GM18907 (cell line): ENCODE measurements at regions not wholly inside any gene's neighbourhood (a gene's known extent, or its start where the extent isn't known, plus 50 kb on each side); places are given as distances from the start of the nearest gene placed in this dataset.
"Not testable (repeated sequence)": the region's sequence is repeated elsewhere in the genome, so short reads cannot be mapped to it uniquely, and the experiment has no call there.

Experiments used
- ATAC-seq: cut with Tn5 transposase; IDR thresholded peaks from one replicate; pipeline ENCODE4 v1.9.1; 2021; ENCODE audit warnings: mild to moderate bottlenecking, moderate library complexity; ENCODE audit not compliant: unreplicated experiment

- not testable (repeated sequence) for ATAC-seq
These were observed 900.2 kb upstream of the PRKX start for GRCh38 chrX:4613651-4614050.

DNA sequence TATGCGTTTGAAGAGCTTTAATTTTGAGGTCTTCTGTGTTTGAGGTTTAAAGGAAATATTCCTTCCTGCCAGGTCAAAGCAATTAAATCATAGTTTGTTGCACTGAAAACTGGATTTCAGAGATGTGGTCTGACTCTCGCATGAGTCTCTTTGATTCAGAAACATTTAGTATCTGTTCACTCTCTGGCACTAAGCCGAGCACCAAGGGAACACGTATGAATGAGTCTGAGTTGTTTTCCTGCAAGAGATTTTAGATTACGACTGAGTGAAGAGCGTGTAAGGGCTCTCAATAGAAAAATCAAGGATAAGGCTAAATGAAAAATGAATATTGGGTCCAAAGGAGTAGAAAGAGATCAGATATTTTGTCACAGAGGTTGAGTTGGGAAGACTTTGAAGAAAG is 875.4 kb upstream of the PRKX start:
- no peak for ATAC-seq

DNA sequence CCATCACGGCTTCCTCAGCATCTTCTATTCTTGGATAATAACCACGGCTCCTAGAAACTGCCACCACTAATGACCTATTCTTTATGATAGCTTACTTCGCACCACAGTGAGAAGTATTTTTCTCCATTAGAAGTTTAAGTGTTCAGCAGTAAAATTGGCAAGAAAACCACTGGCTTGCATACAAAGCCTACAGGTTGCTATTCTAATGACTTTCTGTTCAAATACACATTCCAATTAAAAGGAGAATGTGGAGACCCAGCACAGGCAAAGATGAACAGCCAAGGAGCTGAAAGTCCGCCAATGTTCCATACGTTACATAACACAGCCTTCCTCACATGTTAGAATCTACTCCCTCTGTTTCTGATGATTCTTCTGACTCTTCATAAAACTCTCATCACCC is 875.0 kb upstream of the PRKX start:
- ATAC-seq: no peak

GRCh38 chrX:4588056-4588455 is 874.6 kb upstream of the PRKX start:
- no peak for ATAC-seq

DNA sequence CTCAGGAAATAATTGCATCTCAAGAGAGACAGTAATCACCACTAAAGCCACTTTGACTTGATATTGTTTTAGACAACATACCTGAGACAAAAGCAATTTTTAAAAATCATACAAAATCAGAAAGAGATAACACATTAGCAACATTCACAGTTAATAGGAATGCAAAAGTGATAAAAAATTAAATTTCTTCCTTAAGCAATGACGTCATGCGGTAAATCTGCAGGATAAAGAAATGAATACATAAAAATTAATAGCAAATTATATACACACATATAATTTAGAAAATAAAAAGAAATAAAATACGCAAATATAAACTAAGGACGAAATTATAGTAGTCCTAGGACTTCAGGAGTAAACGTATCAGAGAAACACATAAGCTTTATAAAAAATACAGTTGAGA is 866.5 kb upstream of the PRKX start:
- ATAC-seq: no peak

GRCh38 chrX:4579480-4579879 is 866.0 kb upstream of the PRKX start:
- ATAC-seq: no peak

DNA sequence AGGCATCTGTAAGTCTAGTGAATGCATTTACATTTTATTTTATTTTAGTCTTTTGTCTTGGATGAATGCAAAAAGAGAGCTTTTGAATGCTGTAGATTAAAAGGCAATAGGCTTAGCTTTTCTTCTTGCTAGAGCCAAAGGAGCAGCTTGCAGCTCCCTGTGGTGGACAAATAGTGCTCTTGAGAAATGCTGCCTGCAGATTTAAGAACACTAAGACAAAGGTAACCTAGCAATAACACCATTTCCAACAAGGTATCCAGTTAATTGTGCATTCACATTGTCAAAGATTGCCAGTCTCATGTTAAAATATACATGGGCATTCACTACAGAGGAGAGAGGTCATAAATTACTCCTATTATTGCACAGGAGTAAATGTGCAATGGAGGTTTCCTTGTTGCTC is 859.2 kb upstream of the PRKX start:
- no peak for ATAC-seq

DNA sequence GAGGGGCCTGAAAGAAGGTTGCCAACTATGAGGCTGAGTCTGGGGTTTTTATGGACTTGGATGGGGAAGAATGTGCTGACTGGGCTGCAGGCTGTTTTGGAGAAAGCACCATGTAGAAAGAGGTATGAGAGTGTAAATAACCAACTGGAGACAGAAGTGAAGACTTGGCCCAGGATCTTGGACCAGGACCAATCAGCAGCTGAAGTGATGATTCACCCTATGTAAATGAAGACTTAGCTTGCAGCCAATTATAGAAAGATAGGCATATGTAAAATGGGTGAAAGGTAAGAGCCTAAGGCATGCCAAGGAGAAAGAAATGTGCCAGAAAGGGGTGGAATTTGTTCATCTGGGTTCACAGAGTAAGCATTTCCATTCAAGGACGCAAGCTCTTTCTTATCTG is 856.7 kb upstream of the PRKX start:
- no peak for ATAC-seq

- no peak for ATAC-seq
These were observed 846.7 kb upstream of the PRKX start for GRCh38 chrX:4560192-4560591.

DNA sequence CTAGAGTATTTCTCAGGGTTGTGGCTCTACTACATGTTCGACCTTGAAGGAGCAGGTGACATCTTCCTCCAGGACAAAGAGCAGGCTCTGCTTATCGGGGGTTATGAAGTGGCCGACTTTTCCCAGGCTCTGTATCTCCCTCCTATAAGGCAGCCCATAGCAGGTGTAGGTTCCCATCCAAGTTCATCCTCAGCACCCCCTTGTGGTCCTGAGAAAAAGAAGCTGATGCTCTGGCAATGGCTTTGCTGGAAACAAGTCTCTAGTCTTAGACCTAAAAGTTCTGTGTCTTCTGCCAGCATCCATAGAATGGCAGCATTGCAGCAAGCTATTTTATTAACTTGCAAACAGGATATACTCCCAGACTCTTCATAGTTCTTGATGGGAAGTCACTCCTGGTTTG is 836.6 kb upstream of the PRKX start:
- no peak for ATAC-seq

GRCh38 chrX:4547213-4547836 is 833.9 kb upstream of the PRKX start:
- ATAC-seq: peak; percentile 73

GRCh38 chrX:4546178-4546577 is 832.7 kb upstream of the PRKX start:
- ATAC-seq: not testable (repeated sequence)

DNA sequence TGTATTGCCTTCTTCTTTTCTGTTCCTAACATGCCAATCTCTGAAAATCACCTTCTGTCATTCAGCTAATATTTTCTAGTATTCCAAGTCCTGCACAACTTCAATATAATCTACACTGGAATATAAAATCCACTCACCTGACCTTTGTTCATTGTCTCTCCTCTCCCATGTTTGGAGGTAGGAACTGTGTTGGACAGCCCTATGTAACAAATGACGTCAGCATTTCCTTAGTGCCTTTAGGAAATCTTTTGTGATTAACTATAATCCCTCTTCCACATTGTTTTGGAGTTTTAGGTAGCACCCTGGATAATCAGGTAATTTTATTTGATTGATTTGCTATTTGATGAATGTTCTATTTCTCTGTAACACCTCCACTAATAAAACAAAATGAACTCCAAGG is 814.8 kb upstream of the PRKX start:
- ATAC-seq: no peak

- no peak for ATAC-seq
These were observed 772.5 kb upstream of the PRKX start for GRCh38 chrX:4485912-4486311.

DNA sequence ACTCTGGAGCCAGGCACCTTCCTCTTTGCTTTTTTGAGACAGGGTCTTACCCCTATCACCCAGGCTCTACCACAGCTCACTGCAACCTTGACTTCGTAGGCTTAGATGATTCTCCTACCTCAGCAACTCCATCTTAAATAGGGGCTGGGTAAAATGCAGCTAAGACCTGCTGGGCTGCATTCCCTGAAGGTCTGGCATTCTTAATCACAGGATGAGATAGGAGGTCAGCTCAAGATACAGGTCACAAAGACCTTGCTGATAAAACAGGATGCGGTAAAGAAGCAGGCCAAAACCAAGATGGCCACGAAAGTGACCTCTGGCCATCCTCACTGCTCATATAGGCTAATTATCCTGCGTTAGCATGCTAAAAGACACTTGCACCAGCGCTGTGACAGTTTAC is 770.8 kb upstream of the PRKX start:
- no peak for ATAC-seq

GRCh38 chrX:4451591-4451990 is 738.1 kb upstream of the PRKX start:
- no peak for ATAC-seq

- ATAC-seq: no peak
These were observed 736.7 kb upstream of the PRKX start for GRCh38 chrX:4450177-4450576.

DNA sequence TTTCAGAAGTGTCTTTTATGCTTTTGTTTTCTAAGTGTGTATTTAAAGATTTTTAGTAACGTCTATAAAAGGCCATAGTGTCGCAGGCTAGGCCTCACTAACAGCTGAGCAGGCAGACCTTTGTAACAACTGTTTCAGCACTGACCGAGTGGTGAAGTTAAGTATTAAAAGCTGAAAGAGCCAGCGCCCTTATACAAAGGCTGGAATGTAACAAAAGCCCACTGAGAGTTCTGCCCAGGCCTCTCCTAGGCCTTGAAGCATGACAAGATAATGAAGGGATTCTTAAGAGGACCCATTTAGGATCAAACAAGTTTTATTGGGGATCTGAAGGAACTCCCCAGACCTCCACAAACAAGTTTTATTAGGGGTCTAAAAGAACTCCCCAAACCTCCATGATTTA is 722.5 kb upstream of the PRKX start:
- ATAC-seq: no peak

DNA sequence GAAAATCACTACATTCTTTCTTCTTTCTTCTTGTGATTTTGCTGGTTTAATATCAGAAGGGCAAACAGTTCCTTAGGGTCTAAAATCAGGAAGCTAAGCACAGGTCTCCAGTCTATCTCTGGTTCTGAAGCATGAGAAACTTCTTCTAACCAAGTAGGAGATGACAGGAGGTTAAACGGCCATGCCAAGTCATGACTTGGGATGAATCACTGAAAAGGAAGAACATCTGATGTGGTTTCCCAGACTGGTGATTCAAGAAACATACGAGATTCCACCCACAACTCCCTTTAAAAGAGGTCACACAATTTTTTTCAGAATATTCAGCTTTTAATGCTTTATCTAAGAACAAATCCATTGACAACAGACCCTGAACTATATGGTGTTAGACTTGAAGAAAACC is 684.0 kb upstream of the PRKX start:
- no peak for ATAC-seq

GRCh38 chrX:4382273-4382672 is 668.8 kb upstream of the PRKX start:
- no peak for ATAC-seq

DNA sequence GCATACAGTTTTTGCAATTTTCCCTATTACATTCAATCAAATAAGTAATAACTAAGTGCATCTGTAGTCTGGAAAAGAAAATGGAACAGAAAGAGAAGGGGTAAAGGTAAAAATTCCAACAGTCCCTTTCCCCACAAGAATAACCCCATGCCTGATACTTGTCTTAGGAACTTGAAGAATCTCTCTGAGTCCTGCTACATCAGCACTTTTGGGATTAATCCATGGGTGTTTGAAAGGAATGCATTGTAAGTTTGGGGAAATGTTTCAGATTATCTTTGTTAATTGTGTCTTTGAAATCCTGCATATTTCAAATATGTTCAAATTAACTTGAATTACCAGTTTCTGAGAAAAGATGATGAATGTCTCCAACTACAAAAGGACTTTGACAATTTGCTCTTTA is 667.3 kb upstream of the PRKX start:
- ATAC-seq: no peak

DNA sequence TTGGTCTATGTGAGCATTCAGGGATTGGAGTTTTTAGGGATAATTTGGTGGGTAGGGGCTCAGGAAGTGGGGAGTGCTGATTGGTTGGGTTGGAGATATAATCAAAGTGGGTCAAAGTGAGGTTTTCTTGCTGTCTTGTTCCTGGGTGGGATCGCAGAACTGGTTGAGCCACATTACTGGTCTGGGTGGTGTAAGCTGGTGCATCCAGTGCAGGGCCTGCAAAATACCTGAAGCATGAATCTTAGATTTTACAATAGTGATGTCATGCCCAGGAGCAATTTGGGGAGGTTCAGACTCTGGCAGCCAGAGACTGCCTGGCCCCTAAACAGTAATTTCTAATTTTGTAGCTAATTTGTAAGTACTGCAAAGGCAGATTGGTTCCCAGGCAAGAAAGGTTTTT is 665.6 kb upstream of the PRKX start:
- no peak for ATAC-seq

DNA sequence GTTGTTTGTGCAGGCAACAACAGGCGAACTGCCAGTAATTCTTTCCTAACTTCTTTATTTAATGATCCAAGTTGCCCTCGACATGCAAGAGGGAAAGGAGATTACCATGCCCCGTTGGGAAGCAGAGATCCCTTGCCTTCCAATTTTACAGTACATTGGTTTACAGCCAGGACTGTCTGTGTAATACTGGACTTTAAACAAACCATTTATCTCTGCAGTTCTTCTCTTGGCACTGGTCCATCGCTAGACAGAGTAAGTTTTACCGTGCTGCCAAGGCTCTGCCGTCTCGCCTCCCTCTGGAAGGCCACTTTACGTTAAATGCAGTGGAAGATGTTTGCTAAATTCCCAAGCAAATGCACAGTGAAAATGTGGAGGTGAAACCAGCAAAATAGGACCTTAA is 660.3 kb upstream of the PRKX start:
- ATAC-seq: no peak

DNA sequence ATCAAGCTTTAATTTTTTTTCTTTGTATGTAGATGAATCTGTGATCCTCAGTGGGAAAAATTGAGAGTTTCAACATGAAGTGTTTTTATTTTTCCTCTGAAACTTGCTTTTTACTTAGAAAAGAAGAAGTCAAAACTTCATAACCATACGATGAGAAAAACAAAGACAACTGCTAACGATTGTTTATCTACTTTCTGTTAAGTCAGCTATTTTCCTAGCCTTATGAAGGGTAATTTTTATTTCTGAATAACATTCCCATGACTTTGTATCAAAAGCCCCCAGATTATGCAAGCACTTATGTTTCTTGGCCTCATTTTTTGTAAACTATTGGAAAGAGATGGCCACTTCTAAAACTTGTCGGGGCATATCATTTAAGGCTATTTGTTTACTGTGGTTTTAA is 645.1 kb upstream of the PRKX start:
- ATAC-seq: no peak
